GM21529 (cell line): ENCODE measurements at regions not wholly inside any gene's neighbourhood (a gene's known extent, or its start where the extent isn't known, plus 50 kb on each side); places are given as distances from the start of the nearest gene placed in this dataset.

Experiments
- ATAC-seq: cut with Tn5 transposase; IDR thresholded peaks from one replicate; pipeline ENCODE4 v1.9.1; 2021; ENCODE audit not compliant: unreplicated experiment

DNA sequence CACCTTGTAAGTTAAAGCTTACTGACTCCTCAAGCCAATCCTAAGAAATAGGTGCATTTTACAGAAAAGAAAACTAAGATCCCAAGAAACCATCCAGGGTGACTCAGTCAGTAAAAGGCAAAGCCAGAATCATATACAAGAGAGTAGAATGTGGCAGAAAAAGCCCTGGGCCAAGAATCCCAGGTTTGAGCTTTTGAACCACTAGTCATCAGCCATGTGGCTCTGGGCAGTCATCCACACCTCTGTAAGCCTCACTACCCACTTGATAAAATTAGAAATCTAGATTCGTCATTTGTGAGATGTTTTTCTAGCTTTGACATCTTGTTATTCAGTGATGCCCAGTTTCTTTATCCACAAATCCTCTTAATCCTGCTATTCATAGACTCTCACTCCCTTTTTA lies 122.2 kb upstream of the PDE5A start:
- no peak for ATAC-seq

DNA sequence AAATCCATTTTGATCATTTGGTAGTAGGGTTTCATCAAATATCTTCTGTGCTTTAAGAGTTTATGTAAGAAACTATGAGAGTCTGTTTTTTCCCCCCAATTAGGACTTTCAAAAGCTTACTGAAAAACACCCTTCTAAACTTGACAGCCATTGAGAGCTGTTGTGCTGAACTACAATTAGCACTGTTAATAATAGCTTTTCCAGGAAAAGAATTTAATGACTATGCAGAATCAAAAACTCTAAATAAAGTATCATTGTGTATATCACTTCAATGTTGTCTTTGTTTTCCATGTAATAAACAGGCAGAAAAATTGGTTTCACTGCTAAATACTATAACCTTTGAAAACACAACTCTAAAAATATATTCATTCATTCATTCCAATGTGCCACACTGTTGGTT lies 121.4 kb upstream of the PDE5A start:
- ATAC-seq = no peak

DNA sequence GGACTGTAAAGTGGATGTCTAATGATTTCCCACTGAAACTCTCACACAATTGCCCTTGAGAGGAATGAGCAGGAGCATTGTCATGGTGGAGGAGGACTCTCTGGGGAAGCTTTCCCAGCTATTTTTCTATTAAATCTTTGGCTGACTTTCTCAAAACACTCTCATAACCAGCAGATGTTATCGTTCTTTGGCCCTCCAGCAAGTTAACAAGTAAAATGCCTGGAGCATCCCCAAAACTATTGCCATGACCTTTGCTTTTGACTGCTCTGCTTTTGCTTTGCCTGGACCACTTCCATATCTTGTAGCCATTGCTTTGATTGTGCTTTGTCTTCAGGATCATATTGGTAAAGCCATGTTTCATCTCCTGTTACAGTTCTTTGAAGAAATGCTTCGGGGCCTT lies 120.2 kb upstream of the PDE5A start:
- no peak for ATAC-seq

DNA sequence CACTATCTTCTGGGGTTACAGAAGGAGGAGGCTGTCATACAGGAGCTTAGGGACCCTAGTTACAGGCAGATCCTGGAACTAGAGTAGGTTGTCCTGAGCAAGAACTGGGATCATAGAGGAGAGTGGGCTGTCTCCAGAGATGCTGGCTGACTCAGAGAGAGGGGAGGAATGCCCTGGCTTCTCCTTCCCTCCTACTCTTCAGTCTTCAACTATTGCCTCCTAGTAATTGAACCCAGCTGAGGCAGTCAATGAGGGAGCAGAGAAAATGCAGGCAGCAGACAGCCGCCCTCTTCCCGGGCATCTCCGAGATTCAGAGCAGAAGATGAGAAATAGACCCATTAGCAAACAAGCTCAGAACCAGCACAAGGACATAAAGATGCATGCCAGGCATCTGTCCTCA lies 118.3 kb upstream of the PDE5A start:
- no peak for ATAC-seq

DNA sequence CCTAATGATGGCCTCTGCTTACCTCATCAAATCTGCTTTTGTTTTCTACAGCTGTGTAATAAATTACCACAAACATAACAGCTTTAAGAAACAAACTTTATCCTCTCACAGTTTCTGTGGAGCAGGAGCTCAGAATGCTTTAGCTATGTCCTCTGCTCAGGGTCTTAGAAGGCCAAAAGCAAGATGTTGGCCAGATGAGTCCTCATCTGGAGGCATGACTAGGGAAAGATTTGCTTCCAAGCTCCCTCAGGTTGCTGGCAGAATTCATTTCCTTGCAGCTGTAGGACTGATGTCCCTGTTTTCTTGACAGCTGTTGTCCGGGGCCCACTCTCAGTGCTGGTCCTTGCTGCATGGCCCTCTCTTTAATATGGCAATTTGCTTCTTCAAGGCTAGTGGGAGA lies 116.7 kb upstream of the PDE5A start:
- no peak for ATAC-seq

DNA sequence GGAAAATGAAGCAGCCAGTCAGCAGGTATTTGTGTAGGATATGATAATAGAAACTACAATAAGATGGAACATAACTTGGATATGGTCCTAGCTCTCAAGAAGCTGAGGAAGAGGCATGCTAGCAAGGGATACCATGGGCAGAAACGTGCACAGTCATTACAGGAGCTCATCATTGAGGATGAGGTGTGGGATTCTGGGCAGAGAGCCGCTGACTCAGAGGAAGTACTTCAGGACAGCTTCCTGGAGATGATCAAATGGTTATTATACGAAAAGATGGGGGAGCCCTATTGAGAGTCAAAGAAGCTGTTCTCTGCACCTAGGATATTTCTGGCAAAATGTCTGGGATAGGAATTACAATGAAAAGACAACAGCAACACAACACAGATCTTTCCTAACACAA lies 116.0 kb upstream of the PDE5A start:
- no peak for ATAC-seq

DNA sequence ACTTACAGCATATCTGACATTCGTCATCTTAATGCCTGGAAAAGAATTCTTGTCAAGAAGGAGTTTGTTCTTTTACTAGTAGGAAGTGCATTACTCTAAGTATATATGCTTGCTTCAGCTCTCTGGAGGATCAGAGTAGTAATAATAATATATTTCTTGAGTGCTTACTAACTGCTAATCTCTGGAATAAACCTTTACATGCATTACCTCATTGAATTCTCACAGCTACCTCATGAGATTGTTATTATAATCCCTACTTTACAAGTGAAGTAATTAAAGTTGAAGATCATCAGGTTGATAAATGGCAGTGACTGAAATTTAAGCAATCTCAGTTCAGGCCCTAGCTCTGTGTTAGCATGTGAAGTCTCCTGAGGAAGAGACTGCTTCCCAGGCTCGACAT lies 115.0 kb upstream of the PDE5A start:
- no peak for ATAC-seq

DNA sequence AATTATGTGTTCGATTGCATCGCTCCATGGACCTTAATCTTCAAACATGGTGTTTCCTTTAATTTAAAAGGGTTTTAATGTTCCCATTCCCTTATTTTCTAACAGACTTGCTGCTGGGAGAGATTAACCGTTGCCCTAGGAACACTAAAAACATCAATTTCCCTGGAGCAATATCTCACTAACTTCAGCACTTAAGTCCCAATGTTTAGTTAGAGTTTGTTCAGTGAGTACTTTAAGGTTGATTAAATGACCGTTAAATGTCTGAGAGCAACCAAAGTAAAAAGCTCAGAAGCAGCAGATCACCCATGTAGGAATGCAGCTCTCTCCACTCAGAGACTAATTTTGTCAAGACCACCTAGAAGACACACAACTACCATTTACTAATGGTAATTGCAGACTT lies 111.2 kb upstream of the PDE5A start:
- no peak for ATAC-seq

DNA sequence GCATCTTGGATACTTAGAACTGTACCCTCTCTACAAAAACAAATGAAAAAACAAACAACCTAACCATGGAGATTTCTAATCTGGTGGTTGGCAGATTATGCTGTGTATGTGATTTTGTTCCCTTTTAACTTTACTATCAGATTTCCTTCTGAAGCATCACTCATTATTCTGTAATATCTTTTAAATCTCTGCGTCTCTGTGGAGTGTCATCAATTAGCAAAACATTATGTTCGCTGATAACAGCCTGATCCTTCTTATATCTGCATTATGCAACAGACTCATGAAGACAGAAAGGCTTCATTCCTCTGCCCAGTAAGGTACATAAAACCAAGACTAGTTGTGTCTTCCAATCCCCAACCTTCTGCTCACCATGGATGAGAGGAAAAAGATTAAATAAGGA lies 110.3 kb upstream of the PDE5A start:
- no peak for ATAC-seq

DNA sequence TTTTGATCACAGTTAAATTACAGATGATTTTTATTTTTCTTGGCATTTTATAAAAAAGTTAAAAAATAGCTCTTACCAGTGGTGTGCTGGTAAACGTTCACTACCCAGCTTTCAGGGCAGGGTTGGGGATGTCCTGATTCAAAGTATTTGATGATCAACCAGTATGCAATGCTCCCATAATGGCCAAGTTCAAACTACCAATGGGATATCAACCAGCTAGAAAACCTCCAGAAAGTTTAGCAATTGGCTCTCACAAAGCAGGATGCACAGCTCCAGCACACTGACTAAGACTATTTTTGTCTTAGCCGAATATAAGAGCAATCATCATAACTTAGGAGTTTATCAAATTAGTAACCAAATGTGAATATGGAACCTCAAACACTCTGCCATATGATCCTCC lies 108.0 kb upstream of the PDE5A start:
- no peak for ATAC-seq

DNA sequence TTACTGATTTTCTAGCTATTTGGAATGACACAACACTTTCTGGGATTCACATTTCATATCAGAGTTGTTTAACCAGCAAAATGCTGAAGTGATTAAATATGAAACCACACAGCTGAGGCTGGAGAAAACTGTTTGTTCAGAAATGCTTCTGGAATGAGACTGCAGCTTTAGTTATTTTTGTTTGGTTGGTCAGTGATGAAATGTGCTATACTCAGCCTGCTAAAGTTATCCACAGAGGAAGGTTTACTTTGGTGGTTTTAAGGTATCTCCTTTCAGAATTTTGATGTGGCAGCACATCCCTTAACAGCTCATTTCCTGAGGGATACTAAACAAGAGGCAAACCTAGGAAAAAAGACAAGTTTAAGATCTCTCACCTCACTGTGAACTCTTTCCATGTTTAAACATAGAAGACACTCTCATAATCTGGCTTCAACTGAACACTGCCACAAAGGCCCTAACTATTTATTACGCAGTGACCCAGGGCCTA lies 106.6 kb upstream of the PDE5A start:
- no peak for ATAC-seq

DNA sequence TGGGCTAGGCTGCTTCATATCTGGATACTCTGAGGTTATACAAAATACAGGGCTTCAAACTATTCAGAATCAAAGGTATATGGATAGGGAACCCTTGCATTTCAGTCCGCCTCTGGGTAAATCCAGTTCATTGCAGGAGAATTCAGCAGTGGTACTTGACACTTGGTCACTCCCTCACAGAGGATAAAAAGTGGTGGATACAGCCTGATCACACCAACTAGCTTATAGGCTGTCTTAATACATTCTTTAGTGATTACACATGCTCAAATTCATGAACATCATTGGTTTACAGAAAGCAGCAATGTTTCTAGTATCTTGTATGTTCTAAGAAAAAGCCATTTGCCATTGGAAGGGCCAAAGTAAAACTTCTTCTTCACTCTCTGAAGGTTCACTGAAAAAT lies 104.8 kb upstream of the PDE5A start:
- no peak for ATAC-seq

DNA sequence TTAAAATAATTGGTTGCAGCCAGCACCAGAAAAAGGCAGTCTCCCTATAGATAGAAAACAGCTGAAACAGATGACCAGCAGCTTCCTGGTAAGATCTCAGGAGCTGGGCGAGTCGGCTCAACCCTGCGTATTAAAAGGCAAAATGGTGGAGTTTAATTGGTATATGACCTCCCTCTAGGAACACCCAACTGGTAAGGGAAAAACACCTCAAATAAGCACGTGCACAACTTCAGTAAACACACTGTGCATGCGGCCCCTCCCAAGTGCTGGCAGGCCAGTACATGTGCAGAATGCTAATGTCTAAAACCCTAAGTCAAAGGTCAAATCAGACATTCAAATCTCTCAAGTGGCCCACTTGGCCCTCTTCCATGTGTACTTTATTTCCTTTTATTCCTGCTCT lies 103.2 kb upstream of the PDE5A start:
- ATAC-seq = no peak

DNA sequence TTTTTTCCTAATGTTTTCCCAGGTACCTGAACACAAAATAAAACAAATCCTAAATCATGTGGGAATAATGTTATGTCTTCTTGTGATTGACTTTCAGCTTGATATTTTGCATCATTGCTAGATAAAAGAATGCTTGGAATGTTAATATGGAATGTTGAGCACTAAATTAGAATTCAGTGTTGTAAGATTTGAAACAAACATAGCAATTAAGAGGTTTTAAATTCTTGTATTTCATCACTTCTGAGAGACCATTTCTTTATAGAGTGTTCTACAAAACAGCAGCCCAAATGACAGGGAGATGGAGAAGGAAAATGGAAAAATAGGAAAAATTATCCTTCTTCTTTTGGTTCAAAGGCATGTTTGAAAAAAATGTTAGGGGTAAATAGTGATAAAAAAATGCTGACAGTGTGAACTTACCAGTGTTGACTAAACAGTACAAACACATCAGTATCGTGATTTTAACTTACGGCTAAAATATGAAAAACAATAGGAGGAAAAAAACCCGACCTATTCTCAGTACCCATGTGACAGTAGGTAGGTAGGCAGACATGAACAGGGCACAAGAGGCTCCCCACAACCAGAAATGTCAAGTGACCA lies 102.6 kb upstream of the PDE5A start:
- no peak for ATAC-seq

DNA sequence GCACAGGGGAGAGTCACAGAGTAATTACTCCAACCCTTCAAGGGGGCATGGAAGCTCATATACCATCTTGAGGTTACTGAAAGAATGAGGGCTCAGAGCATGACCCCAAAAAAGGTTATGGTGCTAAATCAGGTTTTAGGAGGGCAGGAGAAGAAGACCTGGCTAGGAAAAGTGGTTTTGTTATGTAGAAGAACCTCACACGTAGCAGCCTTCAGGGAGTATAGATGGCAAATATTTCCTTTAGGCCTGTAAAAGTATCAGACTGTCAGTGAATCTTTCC lies 102.0 kb upstream of the PDE5A start:
- no peak for ATAC-seq

DNA sequence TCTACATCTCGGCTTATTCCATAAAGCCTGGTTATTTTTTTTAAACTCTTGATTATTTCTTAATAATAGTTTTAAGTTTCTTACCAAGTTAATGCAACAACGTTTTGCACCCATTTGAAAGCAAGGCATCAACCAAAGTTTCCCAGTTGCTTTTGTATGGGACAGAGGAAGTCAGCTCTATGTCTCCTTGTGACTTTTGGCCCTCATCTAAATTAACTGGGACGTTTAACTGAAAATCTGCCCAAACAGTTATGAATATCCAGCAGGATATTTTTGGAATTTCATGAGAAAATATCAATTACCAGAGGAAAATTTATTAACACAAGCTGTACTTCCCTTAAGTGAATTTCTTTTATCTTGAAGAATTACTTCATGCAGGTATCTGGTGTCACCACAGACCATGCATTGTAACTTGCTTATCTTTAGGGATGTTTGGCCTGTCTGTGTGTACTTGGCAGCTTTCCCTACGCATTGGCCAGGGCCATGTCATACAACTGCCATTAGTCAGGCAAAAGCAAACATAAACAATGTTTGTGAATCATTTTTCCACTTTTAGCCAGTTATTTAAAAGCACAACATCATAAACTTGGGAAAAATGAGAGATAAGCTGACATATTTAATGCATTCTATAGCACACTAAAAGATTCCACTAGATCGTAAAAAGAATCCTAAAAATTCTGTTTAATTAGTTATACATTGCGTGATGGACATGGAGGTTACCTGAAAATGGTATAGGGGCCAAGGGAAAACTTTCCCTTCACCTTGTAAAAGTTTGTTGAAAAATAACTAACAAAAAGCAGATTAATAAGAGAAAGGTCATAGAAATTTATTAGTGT lies 101.4 kb upstream of the PDE5A start:
- ATAC-seq = no peak

DNA sequence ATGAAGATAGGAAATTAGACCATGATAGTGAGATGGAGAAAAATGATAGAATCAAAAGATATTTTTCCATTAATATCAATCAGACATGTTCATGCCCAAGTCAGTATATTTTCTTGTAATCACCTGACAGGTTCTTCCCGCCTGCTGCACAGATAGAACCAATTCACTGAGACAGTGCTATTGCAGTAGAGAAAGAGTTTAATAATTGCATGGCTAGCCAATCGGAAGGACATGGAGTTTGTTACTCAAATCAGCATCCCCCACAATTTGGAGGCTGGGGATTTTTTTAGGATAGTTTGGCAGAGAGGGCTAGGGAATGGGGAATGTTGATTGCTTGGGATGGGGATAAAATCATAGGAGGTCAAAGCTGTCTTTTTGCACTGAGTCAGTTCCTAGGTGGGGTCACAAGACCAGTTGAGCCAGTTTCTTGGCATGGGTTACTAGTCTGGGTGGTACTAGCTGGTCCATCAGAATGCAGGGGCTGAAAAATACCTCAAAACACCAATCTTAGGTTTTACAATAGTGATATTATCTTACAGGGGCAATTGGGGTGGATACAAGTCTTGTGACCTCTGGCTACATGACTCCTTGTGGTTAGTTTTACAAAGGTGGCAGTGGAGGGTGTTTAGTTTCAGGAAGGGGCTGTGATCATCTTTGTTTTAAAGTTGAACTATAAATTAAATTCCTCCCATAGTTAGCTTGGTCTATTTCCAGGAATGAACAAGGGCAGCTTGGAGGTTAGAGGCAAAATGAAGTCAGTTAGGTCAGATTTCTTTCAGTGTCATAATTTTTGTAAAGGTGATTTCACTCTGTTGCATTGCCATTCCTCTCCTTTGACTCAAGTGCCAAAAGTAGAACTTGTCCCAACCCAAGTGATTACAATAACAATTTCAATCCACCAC lies 100.3 kb upstream of the PDE5A start:
- ATAC-seq = no peak

DNA sequence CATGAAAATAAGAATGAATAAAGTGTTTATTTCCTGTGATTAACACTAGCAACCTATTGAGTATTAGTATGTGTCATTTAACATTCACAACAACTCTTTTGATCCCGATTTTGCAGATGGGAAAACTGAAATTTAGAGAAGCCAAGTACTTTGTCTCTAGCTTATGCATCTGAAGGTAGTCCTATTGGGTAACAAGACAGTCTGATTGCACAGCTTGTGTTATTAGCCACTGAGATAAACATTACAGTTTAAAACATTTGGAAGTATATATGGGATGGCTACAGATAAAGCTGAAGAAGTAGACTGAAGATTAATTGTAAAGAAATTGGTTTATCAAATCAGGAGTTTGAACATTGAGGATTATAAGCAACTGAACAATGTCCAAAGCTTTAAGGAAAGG lies 99.6 kb upstream of the PDE5A start:
- ATAC-seq = no peak

DNA sequence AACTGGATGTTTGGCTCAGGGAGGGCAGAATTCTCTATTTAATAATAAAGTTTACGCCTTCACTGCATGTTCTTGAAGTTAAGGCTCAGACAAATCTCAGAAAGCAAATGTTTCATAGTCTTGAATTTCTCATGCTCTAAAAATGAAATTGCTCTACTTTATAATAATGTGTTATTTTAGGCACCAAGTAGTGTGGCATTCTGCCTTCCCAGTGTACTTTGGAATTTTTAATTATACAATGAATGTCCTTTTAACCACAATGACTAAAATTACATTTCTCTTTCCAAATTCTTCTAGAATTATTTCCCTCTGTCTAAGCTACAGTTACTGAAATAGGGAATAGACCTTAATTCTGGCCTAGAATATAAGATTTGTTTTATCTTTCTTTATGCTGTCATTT lies 97.9 kb upstream of the PDE5A start:
- no peak for ATAC-seq

DNA sequence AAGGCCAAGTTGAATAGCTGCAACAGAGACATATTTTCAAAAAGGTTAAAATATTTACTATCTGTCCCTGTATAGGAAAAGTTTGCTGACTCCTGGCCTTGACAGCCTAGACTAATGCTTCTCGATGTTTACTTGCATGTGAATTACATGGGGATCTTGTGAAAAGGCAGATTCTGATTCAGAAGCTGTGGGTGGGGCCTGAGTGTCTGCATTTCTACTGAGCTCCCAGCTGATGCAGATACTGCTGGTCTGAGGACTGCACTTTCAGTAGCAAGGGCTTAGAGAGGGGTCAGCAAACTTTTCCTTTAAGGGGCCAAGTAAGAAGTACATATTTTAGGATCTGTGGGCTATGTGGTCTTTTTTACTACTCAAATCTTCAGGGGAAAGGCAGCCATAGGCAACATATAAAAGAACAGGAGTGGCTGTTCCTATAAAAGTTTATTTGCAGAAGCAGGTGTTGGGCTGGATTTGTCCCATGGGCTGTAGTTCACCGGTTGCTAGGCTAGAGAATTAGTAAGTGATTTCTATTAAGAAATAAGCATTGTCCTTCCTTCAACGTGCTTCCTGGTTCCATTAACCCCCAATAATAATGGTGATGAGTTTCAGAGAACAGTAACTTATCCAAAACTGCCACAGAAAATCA lies 97.2 kb upstream of the PDE5A start:
- ATAC-seq = no peak

DNA sequence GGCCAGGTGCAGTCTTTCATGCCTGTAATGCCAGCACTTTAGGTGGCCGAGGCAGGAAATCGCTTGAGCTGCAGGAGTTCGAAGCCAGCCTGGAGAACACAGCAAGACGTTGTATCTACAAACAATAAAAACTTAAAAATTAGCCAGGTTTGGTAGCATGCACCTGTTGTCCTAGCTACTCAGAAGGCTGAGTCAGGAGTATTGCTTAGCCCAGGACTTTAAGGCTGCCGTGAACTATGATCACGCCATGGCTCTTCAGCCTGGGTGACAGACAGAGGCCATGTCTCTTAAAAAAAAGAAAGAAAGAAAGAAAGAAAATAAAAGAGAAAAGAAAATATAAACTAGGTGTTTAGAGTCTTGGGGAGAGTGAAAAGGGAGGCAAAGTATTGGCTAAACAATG lies 96.4 kb upstream of the PDE5A start:
- ATAC-seq = no peak

DNA sequence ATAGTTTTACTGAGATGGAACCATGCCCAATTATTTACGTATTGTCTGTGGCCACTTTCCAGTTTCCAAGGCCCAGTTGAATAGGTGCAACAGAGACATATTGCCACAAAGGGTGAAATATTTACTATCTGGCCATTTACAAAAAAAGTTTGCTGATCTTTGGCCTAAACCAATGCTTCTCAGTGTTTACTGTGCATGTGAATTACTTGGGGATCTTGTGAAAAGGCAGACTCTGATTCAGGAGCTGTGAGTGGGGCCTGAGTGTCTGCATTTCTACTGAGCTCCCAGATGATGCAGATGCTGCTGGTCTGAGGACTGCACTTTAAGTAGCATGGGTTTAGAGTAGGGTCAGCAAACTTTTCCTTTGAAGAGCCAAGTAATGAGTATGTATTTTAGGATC lies 94.1 kb upstream of the PDE5A start:
- no peak for ATAC-seq
